GM21390 (cell line): ENCODE measurements at regions not wholly inside any gene's neighbourhood (a gene's known extent, or its start where the extent isn't known, plus 50 kb on each side); places are given as distances from the start of the nearest gene placed in this dataset.

Experiments used
- ATAC-seq: cut with Tn5 transposase; IDR thresholded peaks from one replicate; pipeline ENCODE4 v1.9.1; 2021; ENCODE audit not compliant: unreplicated experiment

GRCh38 chr2:23132000-23132399, 253.0 kb upstream of the KLHL29 start:
- no peak for ATAC-seq

GRCh38 chr2:23132823-23133595, 252.0 kb upstream of the KLHL29 start:
- ATAC-seq: no peak

- ATAC-seq: no peak
Measured at GRCh38 chr2:23134726-23135125, 250.3 kb upstream of the KLHL29 start.

- ATAC-seq: no peak
Measured at GRCh38 chr2:23135481-23136100, 249.4 kb upstream of the KLHL29 start.

GRCh38 chr2:23137166-23137565, 247.8 kb upstream of the KLHL29 start:
- ATAC-seq: no peak

- ATAC-seq: no peak
Measured at GRCh38 chr2:23138701-23139100, 246.3 kb upstream of the KLHL29 start.

- ATAC-seq: no peak
Measured at GRCh38 chr2:23145460-23145859, 239.5 kb upstream of the KLHL29 start.

- ATAC-seq: no peak
Measured at GRCh38 chr2:23146011-23146410, 239.0 kb upstream of the KLHL29 start.

GRCh38 chr2:23148342-23148741, 236.6 kb upstream of the KLHL29 start:
- no peak for ATAC-seq

GRCh38 chr2:23149777-23150176, 235.2 kb upstream of the KLHL29 start:
- ATAC-seq: no peak

- no peak for ATAC-seq
Measured at GRCh38 chr2:23153484-23153883, 231.5 kb upstream of the KLHL29 start.

- no peak for ATAC-seq
Measured at GRCh38 chr2:23155022-23155421, 230.0 kb upstream of the KLHL29 start.

GRCh38 chr2:23157812-23158211, 227.2 kb upstream of the KLHL29 start:
- ATAC-seq: no peak

GRCh38 chr2:23158306-23158705, 226.7 kb upstream of the KLHL29 start:
- ATAC-seq: no peak

GRCh38 chr2:23159746-23160405, 225.1 kb upstream of the KLHL29 start:
- no peak for ATAC-seq

- ATAC-seq: no peak
Measured at GRCh38 chr2:23164173-23164572, 220.8 kb upstream of the KLHL29 start.

- no peak for ATAC-seq
Measured at GRCh38 chr2:23169896-23170295, 215.1 kb upstream of the KLHL29 start.

GRCh38 chr2:23171108-23171507, 213.9 kb upstream of the KLHL29 start:
- ATAC-seq: no peak

- ATAC-seq: no peak
Measured at GRCh38 chr2:23178396-23178795, 206.6 kb upstream of the KLHL29 start.

GRCh38 chr2:23183733-23184132, 201.2 kb upstream of the KLHL29 start:
- no peak for ATAC-seq

- ATAC-seq: no peak
Measured at GRCh38 chr2:23198316-23199114, 186.5 kb upstream of the KLHL29 start.
